ENCODE measurements at regions not wholly inside any gene's neighbourhood (a gene's known extent, or its start where the extent isn't known, plus 50 kb on each side); places are given as distances from the start of the nearest gene placed in this dataset.
A peak's percentile ranks its signal among the peaks of the same experiment; 100 is the strongest.

GRCh38 chr7:131753620-131754222 lies 197.3 kb upstream of the PODXL start:
- H3K9ac ChIP-seq (ENCODE audit: insufficient read length, low read depth), result no peak overlapping the region
- no peaks in the 10 kb centered on the region for H3K4me1 ChIP-seq (ENCODE audit: insufficient read depth, insufficient read length)
- H3K9me3 ChIP-seq (ENCODE audit: insufficient read depth, low read length), result peaks cover 23% of the 10 kb centered on the region
- no peak for DNase-seq (ENCODE audit: low read depth, low spot score)
- H3K36me3 ChIP-seq (ENCODE audit: insufficient read depth, insufficient read length, low read length), result peaks cover 7% of the 10 kb centered on the region
- no peaks in the 10 kb centered on the region for H3K27me3 ChIP-seq (ENCODE audit: insufficient read depth, insufficient read length)
- no peak overlapping the region for H3K4me3 ChIP-seq (ENCODE audit: insufficient read length, low read depth)
- TF ChIP-seq SUZ12 (IDR thresholded peaks at IDR 0.05; ENCODE audit: extremely low read depth, insufficient read depth, insufficient read length), result no peak
- TF ChIP-seq ZNF274 (IDR thresholded peaks at IDR 0.05; ENCODE audit: low read depth, low read length), result no peak
- no peak for TF ChIP-seq YY1 (IDR thresholded peaks at IDR 0.05; ENCODE audit: insufficient read depth, insufficient read length)

- Histone ChIP-seq H3K4me1 (ENCODE audit: insufficient read depth, insufficient read length) (no peaks in the 10 kb centered on the region), H3K9me3 (ENCODE audit: insufficient read depth, low read length) (no peaks in the 10 kb centered on the region), H3K36me3 (ENCODE audit: insufficient read depth, insufficient read length, low read length) (peaks cover 4% of the 10 kb centered on the region), H3K9ac (ENCODE audit: insufficient read length, low read depth) (no peak overlapping the region), H3K4me3 (ENCODE audit: insufficient read length, low read depth) (no peak overlapping the region), H3K27me3 (ENCODE audit: insufficient read depth, insufficient read length) (no peaks in the 10 kb centered on the region)
- TF ChIP-seq YY1 (IDR thresholded peaks at IDR 0.05; ENCODE audit: insufficient read depth, insufficient read length) (no peak), ZNF274 (IDR thresholded peaks at IDR 0.05; ENCODE audit: low read depth, low read length) (no peak), SUZ12 (IDR thresholded peaks at IDR 0.05; ENCODE audit: extremely low read depth, insufficient read depth, insufficient read length) (no peak)
- peak; percentile 79 for DNase-seq (ENCODE audit: low read depth, low spot score)
Observed at GRCh38 chr7:131747658-131748232, 191.3 kb upstream of the PODXL start.

GRCh38 chr7:131745390-131746248 lies 189.2 kb upstream of the PODXL start:
- no peaks in the 10 kb centered on the region for H3K9me3 ChIP-seq (ENCODE audit: insufficient read depth, low read length)
- peak; percentile 69 for DNase-seq (ENCODE audit: low read depth, low spot score)

GRCh38 chr7:131741446-131741845 lies 185.0 kb upstream of the PODXL start:
- Histone ChIP-seq H3K36me3 (ENCODE audit: insufficient read depth, insufficient read length, low read length) (no peaks in the 10 kb centered on the region), H3K9ac (ENCODE audit: insufficient read length, low read depth) (no peak overlapping the region), H3K9me3 (ENCODE audit: insufficient read depth, low read length) (no peaks in the 10 kb centered on the region), H3K4me3 (ENCODE audit: insufficient read length, low read depth) (no peak overlapping the region), H3K4me1 (ENCODE audit: insufficient read depth, insufficient read length) (no peaks in the 10 kb centered on the region), H3K27me3 (ENCODE audit: insufficient read depth, insufficient read length) (no peaks in the 10 kb centered on the region)
- TF ChIP-seq ZNF274 (IDR thresholded peaks at IDR 0.05; ENCODE audit: low read depth, low read length) (no peak), YY1 (IDR thresholded peaks at IDR 0.05; ENCODE audit: insufficient read depth, insufficient read length) (no peak), SUZ12 (IDR thresholded peaks at IDR 0.05; ENCODE audit: extremely low read depth, insufficient read depth, insufficient read length) (no peak)
- no peak for DNase-seq (ENCODE audit: low read depth, low spot score)

More at GRCh38 chr7:131745390-131746248, 189.2 kb upstream of the PODXL start:
- Histone ChIP-seq H3K4me1 (ENCODE audit: insufficient read depth, insufficient read length) (no peaks in the 10 kb centered on the region), H3K9ac (ENCODE audit: insufficient read length, low read depth) (no peak overlapping the region), H3K4me3 (ENCODE audit: insufficient read length, low read depth) (no peak overlapping the region), H3K27me3 (ENCODE audit: insufficient read depth, insufficient read length) (no peaks in the 10 kb centered on the region), H3K36me3 (ENCODE audit: insufficient read depth, insufficient read length, low read length) (peaks cover 4% of the 10 kb centered on the region)
- TF ChIP-seq SUZ12 (IDR thresholded peaks at IDR 0.05; ENCODE audit: extremely low read depth, insufficient read depth, insufficient read length) (no peak), YY1 (IDR thresholded peaks at IDR 0.05; ENCODE audit: insufficient read depth, insufficient read length) (no peak), ZNF274 (IDR thresholded peaks at IDR 0.05; ENCODE audit: low read depth, low read length) (no peak)

GRCh38 chr7:131737746-131738465 lies 181.5 kb upstream of the PODXL start:
- no peaks in the 10 kb centered on the region for H3K36me3 ChIP-seq (ENCODE audit: insufficient read depth, insufficient read length, low read length)

GRCh38 chr7:131735101-131735500 lies 178.7 kb upstream of the PODXL start:
- Histone ChIP-seq H3K4me1 (ENCODE audit: insufficient read depth, insufficient read length) (peaks cover 5% of the 10 kb centered on the region), H3K9me3 (ENCODE audit: insufficient read depth, low read length) (no peaks in the 10 kb centered on the region), H3K27me3 (ENCODE audit: insufficient read depth, insufficient read length) (no peaks in the 10 kb centered on the region), H3K36me3 (ENCODE audit: insufficient read depth, insufficient read length, low read length) (no peaks in the 10 kb centered on the region), H3K4me3 (ENCODE audit: insufficient read length, low read depth) (no peak overlapping the region), H3K9ac (ENCODE audit: insufficient read length, low read depth) (no peak overlapping the region)
- no peak for DNase-seq (ENCODE audit: low read depth, low spot score)
- TF ChIP-seq SUZ12 (IDR thresholded peaks at IDR 0.05; ENCODE audit: extremely low read depth, insufficient read depth, insufficient read length) (no peak), ZNF274 (IDR thresholded peaks at IDR 0.05; ENCODE audit: low read depth, low read length) (no peak), YY1 (IDR thresholded peaks at IDR 0.05; ENCODE audit: insufficient read depth, insufficient read length) (no peak)

More at GRCh38 chr7:131737746-131738465, 181.5 kb upstream of the PODXL start:
- DNase-seq (ENCODE audit: low read depth, low spot score), result no peak
- TF ChIP-seq ZNF274 (IDR thresholded peaks at IDR 0.05; ENCODE audit: low read depth, low read length), result no peak
- TF ChIP-seq YY1 (IDR thresholded peaks at IDR 0.05; ENCODE audit: insufficient read depth, insufficient read length), result no peak
- TF ChIP-seq SUZ12 (IDR thresholded peaks at IDR 0.05; ENCODE audit: extremely low read depth, insufficient read depth, insufficient read length), result no peak
- Histone ChIP-seq H3K27me3 (ENCODE audit: insufficient read depth, insufficient read length) (no peaks in the 10 kb centered on the region), H3K9me3 (ENCODE audit: insufficient read depth, low read length) (no peaks in the 10 kb centered on the region), H3K9ac (ENCODE audit: insufficient read length, low read depth) (no peak overlapping the region), H3K4me3 (ENCODE audit: insufficient read length, low read depth) (no peak overlapping the region), H3K4me1 (ENCODE audit: insufficient read depth, insufficient read length) (peaks cover 5% of the 10 kb centered on the region)

Data from NT2/D1 (cell line).